ENCODE measurements at regions not wholly inside any gene's neighbourhood (a gene's known extent, or its start where the extent isn't known, plus 50 kb on each side); places are given as distances from the start of the nearest gene placed in this dataset.

DNA sequence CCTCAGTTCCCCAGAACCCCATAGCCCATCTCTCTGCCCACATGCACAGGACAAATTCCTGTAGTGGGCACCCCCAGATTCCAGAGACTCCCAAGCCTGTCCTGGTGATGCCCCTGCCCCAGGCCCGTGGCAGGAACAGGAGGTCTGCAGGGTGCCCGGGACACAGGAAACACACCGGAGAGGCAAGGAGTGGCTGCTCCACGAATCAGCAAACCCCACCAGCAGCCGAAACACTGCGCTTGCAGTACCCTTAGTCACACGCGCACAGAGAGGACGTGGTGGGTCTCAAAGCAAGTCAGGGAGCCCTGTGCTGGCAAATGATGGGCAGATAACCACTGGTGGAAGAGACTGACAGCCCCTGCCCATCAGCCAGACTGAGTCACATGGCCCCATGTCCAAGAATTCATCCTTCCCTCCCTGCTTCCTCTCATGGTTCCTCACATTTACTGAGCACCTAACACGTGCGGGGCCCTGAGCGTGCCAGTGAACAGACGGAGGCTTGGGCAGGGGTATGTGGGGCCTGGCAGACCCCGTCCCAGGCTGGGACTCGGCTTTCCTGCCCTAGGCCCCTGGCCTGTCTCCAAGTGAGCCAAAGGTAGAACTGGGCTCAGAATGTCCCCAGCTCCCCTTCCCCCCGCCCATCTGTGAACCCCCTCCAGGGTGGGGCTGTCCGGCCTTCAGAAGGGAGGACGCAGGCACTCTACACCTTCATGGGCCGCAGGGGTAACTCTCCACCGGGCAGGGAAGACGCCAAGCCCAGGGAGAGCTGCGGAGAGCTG is 130.4 kb upstream of the IQSEC1 start:
- H3K27ac ChIP-seq, result no peak overlapping the region
- no peak for TF ChIP-seq CTCF (IDR thresholded peaks at IDR 0.05)
- no peaks in the 10 kb centered on the region for H3K27me3 ChIP-seq
- no peaks in the 10 kb centered on the region for H3K36me3 ChIP-seq
- no peak overlapping the region for H3K4me3 ChIP-seq
- FAIRE-seq (no peak), DNase-seq (no peak), ATAC-seq (no peak)
- intact Hi-C loops (cut with DNase I), result no loop called here
- no peaks in the 10 kb centered on the region for H3K9me3 ChIP-seq
- no peaks in the 10 kb centered on the region for H3K4me1 ChIP-seq
- 79 to 81% methylated on average over 22 of the region's 22 CpGs for WGBS, 2 donors

- no peak for ATAC-seq
- H3K4me1 ChIP-seq, result no peaks in the 10 kb centered on the region
Measured at GRCh38 chr3:13202744-13203397, 129.6 kb upstream of the IQSEC1 start.

DNA sequence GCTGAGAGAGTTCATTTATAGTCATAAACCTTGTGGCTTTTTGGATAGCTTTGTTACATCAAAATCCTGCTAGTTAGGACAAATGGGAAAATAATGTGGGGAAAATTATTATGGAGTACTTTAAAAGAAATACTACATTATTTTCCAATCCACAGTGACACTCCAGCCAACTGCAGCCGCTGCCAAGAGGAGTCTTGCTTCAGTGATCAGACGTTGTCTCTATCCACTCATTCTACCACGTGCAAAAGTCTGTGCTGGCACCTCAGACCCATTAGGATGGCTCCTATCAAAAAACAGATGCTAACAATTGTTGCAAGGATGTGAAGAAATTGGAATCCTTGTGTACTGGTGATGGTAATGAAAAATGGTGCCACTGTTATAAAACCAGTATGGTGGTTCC is 128.6 kb upstream of the IQSEC1 start:
- Histone ChIP-seq H3K4me3 (no peak overlapping the region), H3K36me3 (no peaks in the 10 kb centered on the region), H3K27me3 (no peaks in the 10 kb centered on the region), H3K4me1 (no peaks in the 10 kb centered on the region), H3K9me3 (no peaks in the 10 kb centered on the region), H3K27ac (no peak overlapping the region)
- FAIRE-seq, result no peak
- 85% methylated on average over 3 of the region's 3 CpGs for WGBS, 2 donors
- TF ChIP-seq CTCF (IDR thresholded peaks at IDR 0.05), result no peak
- DNase-seq, result no peak
- intact Hi-C loops (cut with DNase I), result no loop called here
- ATAC-seq, result no peak

More at GRCh38 chr3:13202744-13203397, 129.6 kb upstream of the IQSEC1 start:
- Histone ChIP-seq H3K27ac (no peak overlapping the region), H3K4me3 (no peak overlapping the region), H3K27me3 (no peaks in the 10 kb centered on the region), H3K36me3 (no peaks in the 10 kb centered on the region), H3K9me3 (no peaks in the 10 kb centered on the region)
- intact Hi-C loops (cut with DNase I), result no loop called here
- no peak for TF ChIP-seq CTCF (IDR thresholded peaks at IDR 0.05)
- FAIRE-seq (no peak), DNase-seq (no peak)
- WGBS, 2 donors, result 88 to 91% methylated on average over 16 of the region's 16 CpGs

- no peak overlapping the region for H3K4me3 ChIP-seq
- H3K4me1 ChIP-seq, result no peaks in the 10 kb centered on the region
- ATAC-seq, result peak in 1 of 4 donors; percentile 43
- 58 to 59% methylated on average over 7 of the region's 7 CpGs for WGBS, 2 donors
- intact Hi-C loops (cut with DNase I), result no loop called here
- no peak for DNase-seq
- FAIRE-seq, result no peak
- no peak for TF ChIP-seq CTCF (IDR thresholded peaks at IDR 0.05)
- H3K27ac ChIP-seq, result no peak overlapping the region
- no peaks in the 10 kb centered on the region for H3K9me3 ChIP-seq
- H3K36me3 ChIP-seq, result no peaks in the 10 kb centered on the region
- H3K27me3 ChIP-seq, result no peaks in the 10 kb centered on the region
Measured at GRCh38 chr3:13200946-13201345, 127.7 kb upstream of the IQSEC1 start.

DNA sequence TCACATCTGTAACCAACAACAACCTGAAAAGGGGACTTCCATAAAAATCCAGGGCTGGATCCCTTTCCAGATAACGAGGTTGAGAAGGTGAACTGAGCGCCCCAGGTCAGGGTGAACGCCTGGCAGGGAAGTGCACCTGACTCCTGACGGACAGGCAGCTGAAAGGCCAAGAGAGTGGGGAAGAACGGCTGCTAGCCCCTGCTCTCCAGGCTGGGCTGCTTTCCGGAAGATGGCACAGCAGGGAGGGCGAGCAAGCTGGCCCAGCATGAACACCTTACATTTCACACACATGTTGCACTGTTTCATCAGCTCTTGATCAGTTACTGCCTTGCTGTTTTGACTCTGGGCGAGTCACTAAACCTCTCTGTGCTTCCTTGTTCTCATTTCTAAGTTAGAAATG is 127.2 kb upstream of the IQSEC1 start:
- Histone ChIP-seq H3K36me3 (no peaks in the 10 kb centered on the region), H3K27ac (no peak overlapping the region), H3K9me3 (no peaks in the 10 kb centered on the region), H3K4me3 (no peak overlapping the region), H3K27me3 (no peaks in the 10 kb centered on the region), H3K4me1 (no peaks in the 10 kb centered on the region)
- intact Hi-C loops (cut with DNase I), result no loop called here
- no peak for TF ChIP-seq CTCF (IDR thresholded peaks at IDR 0.05)
- ATAC-seq (no peak), FAIRE-seq (no peak), DNase-seq (no peak)
- 71 to 73% methylated on average over 8 of the region's 8 CpGs for WGBS, 2 donors
